MG63 (cell line): ENCODE measurements at regions not wholly inside any gene's neighbourhood (a gene's known extent, or its start where the extent isn't known, plus 50 kb on each side); places are given as distances from the start of the nearest gene placed in this dataset.
A peak's percentile ranks its signal among the peaks of the same experiment; 100 is the strongest.

ENCODE experiments used
- DNase-seq: peaks from one replicate; pipeline ENCODE4 v3.0.0-alpha.2; 2020
- H3K27me3 ChIP-seq: fragments of 250-450 bp; sonication (Bioruptor Pico); 2 replicates; pipeline ENCODE4 v1.5.1; 2020; ENCODE audit warnings: mild to moderate bottlenecking, moderate library complexity
- H3K36me3 ChIP-seq: fragments of 250-450 bp; sonication (Bioruptor Pico); 2 replicates; pipeline ENCODE4 v1.5.1; 2020; ENCODE audit warnings: mild to moderate bottlenecking, moderate library complexity
- H3K4me3 ChIP-seq: fragments of 250-450 bp; sonication (Bioruptor Pico); 2 replicates; pipeline ENCODE4 v1.5.1; 2020; ENCODE audit warnings: mild to moderate bottlenecking, moderate library complexity
- H3K9me3 ChIP-seq: fragments of 250-450 bp; sonication (Bioruptor Pico); 2 replicates; pipeline ENCODE4 v1.5.1; 2020; ENCODE audit warnings: mild to moderate bottlenecking, moderate library complexity

- DNase-seq: no peak
- H3K9me3 ChIP-seq: no peaks in the 10 kb centered on the region
- no peaks in the 10 kb centered on the region for H3K36me3 ChIP-seq
- H3K27me3 ChIP-seq: no peaks in the 10 kb centered on the region
- H3K4me3 ChIP-seq: no peak overlapping the region
Observed at GRCh38 chr1:193348091-193348768, 161.8 kb upstream of the B3GALT2 start.

- Histone ChIP-seq H3K36me3 (no peaks in the 10 kb centered on the region), H3K4me3 (no peak overlapping the region), H3K27me3 (no peaks in the 10 kb centered on the region), H3K9me3 (no peaks in the 10 kb centered on the region)
- no peak for DNase-seq
Observed at GRCh38 chr1:193346085-193346484, 159.7 kb upstream of the B3GALT2 start.

GRCh38 chr1:193342811-193343210 lies 156.4 kb upstream of the B3GALT2 start:
- H3K9me3 ChIP-seq: no peaks in the 10 kb centered on the region
- H3K36me3 ChIP-seq: no peaks in the 10 kb centered on the region
- no peaks in the 10 kb centered on the region for H3K27me3 ChIP-seq
- H3K4me3 ChIP-seq: no peak overlapping the region
- DNase-seq: no peak

GRCh38 chr1:193340331-193340730 lies 153.9 kb upstream of the B3GALT2 start:
- no peaks in the 10 kb centered on the region for H3K27me3 ChIP-seq
- no peak for DNase-seq
- no peaks in the 10 kb centered on the region for H3K36me3 ChIP-seq
- H3K4me3 ChIP-seq: no peak overlapping the region
- H3K9me3 ChIP-seq: no peaks in the 10 kb centered on the region

- no peak overlapping the region for H3K4me3 ChIP-seq
- H3K36me3 ChIP-seq: no peaks in the 10 kb centered on the region
- DNase-seq: no peak
- no peaks in the 10 kb centered on the region for H3K9me3 ChIP-seq
- H3K27me3 ChIP-seq: no peaks in the 10 kb centered on the region
Observed at GRCh38 chr1:193339401-193339800, 153.0 kb upstream of the B3GALT2 start.

- Histone ChIP-seq H3K9me3 (no peaks in the 10 kb centered on the region), H3K36me3 (no peaks in the 10 kb centered on the region), H3K4me3 (no peak overlapping the region), H3K27me3 (no peaks in the 10 kb centered on the region)
- no peak for DNase-seq
Observed at GRCh38 chr1:193338194-193338593, 151.8 kb upstream of the B3GALT2 start.

GRCh38 chr1:193335806-193336428 lies 149.5 kb upstream of the B3GALT2 start:
- Histone ChIP-seq H3K36me3 (no peaks in the 10 kb centered on the region), H3K27me3 (no peaks in the 10 kb centered on the region), H3K4me3 (no peak overlapping the region), H3K9me3 (peaks cover 7% of the 10 kb centered on the region; the same call in 1 of the 2 replicates)
- no peak for DNase-seq

GRCh38 chr1:193333166-193333565 lies 146.8 kb upstream of the B3GALT2 start:
- Histone ChIP-seq H3K27me3 (no peaks in the 10 kb centered on the region), H3K9me3 (peaks cover 7% of the 10 kb centered on the region; the same call in 1 of the 2 replicates), H3K4me3 (no peak overlapping the region), H3K36me3 (no peaks in the 10 kb centered on the region)
- DNase-seq: no peak

- Histone ChIP-seq H3K27me3 (no peaks in the 10 kb centered on the region), H3K36me3 (no peaks in the 10 kb centered on the region), H3K4me3 (no peak overlapping the region), H3K9me3 (peaks cover 4% of the 10 kb centered on the region)
- no peak for DNase-seq
Observed at GRCh38 chr1:193326296-193326695, 139.9 kb upstream of the B3GALT2 start.

GRCh38 chr1:193325771-193326170 lies 139.4 kb upstream of the B3GALT2 start:
- Histone ChIP-seq H3K4me3 (no peak overlapping the region), H3K36me3 (no peaks in the 10 kb centered on the region), H3K9me3 (peaks cover 4% of the 10 kb centered on the region), H3K27me3 (no peaks in the 10 kb centered on the region)
- DNase-seq: peak; percentile 15

- Histone ChIP-seq H3K4me3 (no peak overlapping the region), H3K9me3 (peaks cover 4% of the 10 kb centered on the region), H3K36me3 (no peaks in the 10 kb centered on the region), H3K27me3 (no peaks in the 10 kb centered on the region)
- DNase-seq: no peak
Observed at GRCh38 chr1:193325042-193325441, 138.6 kb upstream of the B3GALT2 start.

- H3K9me3 ChIP-seq: peaks cover 4% of the 10 kb centered on the region
- H3K27me3 ChIP-seq: no peaks in the 10 kb centered on the region
- no peaks in the 10 kb centered on the region for H3K36me3 ChIP-seq
- DNase-seq: peak; percentile 35
- H3K4me3 ChIP-seq: no peak overlapping the region
Observed at GRCh38 chr1:193322211-193322610, 135.8 kb upstream of the B3GALT2 start.

GRCh38 chr1:193321242-193321840 lies 134.9 kb upstream of the B3GALT2 start:
- H3K9me3 ChIP-seq: peaks cover 4% of the 10 kb centered on the region; the same call in 1 of the 2 replicates
- H3K36me3 ChIP-seq: no peaks in the 10 kb centered on the region
- peak; percentile 42 for DNase-seq
- H3K27me3 ChIP-seq: no peaks in the 10 kb centered on the region
- no peak overlapping the region for H3K4me3 ChIP-seq

GRCh38 chr1:193320270-193320669 lies 133.9 kb upstream of the B3GALT2 start:
- Histone ChIP-seq H3K4me3 (no peak overlapping the region), H3K27me3 (no peaks in the 10 kb centered on the region), H3K9me3 (peaks cover 4% of the 10 kb centered on the region; the same call in 1 of the 2 replicates), H3K36me3 (no peaks in the 10 kb centered on the region)
- no peak for DNase-seq

- Histone ChIP-seq H3K27me3 (no peaks in the 10 kb centered on the region), H3K9me3 (peaks cover 2% of the 10 kb centered on the region; the same call in 1 of the 2 replicates), H3K36me3 (no peaks in the 10 kb centered on the region), H3K4me3 (no peak overlapping the region)
- no peak for DNase-seq
Observed at GRCh38 chr1:193318347-193318746, 131.9 kb upstream of the B3GALT2 start.

GRCh38 chr1:193313354-193314140 lies 127.1 kb upstream of the B3GALT2 start:
- H3K36me3 ChIP-seq: no peaks in the 10 kb centered on the region

GRCh38 chr1:193312432-193312831 lies 126.0 kb upstream of the B3GALT2 start:
- H3K27me3 ChIP-seq: no peaks in the 10 kb centered on the region
- no peak overlapping the region for H3K4me3 ChIP-seq
- H3K9me3 ChIP-seq: no peaks in the 10 kb centered on the region
- DNase-seq: no peak
- H3K36me3 ChIP-seq: no peaks in the 10 kb centered on the region

More at GRCh38 chr1:193313354-193314140, 127.1 kb upstream of the B3GALT2 start:
- no peak overlapping the region for H3K4me3 ChIP-seq
- no peaks in the 10 kb centered on the region for H3K27me3 ChIP-seq
- no peak for DNase-seq
- no peaks in the 10 kb centered on the region; the same call in 1 of the 2 replicates for H3K9me3 ChIP-seq
